ENCODE measurements at regions not wholly inside any gene's neighbourhood (a gene's known extent, or its start where the extent isn't known, plus 50 kb on each side); places are given as distances from the start of the nearest gene placed in this dataset.

DNA sequence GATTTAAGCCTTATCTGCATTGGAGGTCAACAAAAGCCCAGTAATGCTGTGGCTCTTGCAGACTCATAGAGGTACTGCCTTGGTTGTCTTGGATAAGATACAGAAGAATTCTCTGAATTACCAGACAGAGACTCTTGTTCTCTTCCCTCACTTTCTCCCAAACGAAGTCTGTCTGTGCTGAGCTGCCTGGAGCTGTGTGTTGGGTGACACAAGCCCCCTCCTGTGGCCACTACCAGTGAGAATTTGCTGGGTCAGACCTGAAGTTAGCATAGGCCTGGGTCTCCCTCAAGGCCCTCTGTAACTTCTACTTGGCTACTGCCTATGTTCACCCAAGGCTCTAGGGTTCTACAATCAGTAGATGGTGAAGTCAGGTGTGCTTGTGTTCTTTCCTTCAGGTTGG is 413.0 kb downstream of the PCDH20 start:
- BruUV-seq (replicated peaks): no TSS peak
- no peak overlapping the region for H2AFZ ChIP-seq (ENCODE audit: control insufficient read depth, low read depth, low read length)
- H3K79me2 ChIP-seq (ENCODE audit: control insufficient read depth, insufficient read depth, low read length): no peaks in the 10 kb centered on the region
- H3K9me3 ChIP-seq (replicated peaks; ENCODE audit: control insufficient read depth, insufficient read depth, low read length): no peaks in the 10 kb centered on the region; the same call in 2 of the 3 replicates
- ChIA-PET POLR2A (no interaction called here), RAD21 (ENCODE audit: unreplicated experiment) (no interaction called here), SMC1A (ENCODE audit: uncharacterized antibody, unreplicated experiment) (no interaction called here), CTCF (no interaction called here)
- H4K20me1 ChIP-seq (ENCODE audit: control insufficient read depth, insufficient read depth): no peaks in the 10 kb centered on the region
- no peak overlapping the region for H3K4me2 ChIP-seq (ENCODE audit: control insufficient read depth, insufficient read depth)
- H3K9ac ChIP-seq (ENCODE audit: control insufficient read depth, insufficient read depth, low read length): no peak overlapping the region
- no peaks in the 10 kb centered on the region for H3K27me3 ChIP-seq (replicated peaks in 1 of 2; ENCODE audit: control insufficient read depth in 2 of 2, insufficient read depth in 2 of 2, low read length in 1 of 2)
- intact Hi-C loops (cut with micrococcal nuclease; ENCODE audit: unreplicated experiment): no loop called here
- in situ Hi-C loops (cut with MboI): no loop called here
- H3K27ac ChIP-seq (ENCODE audit: control insufficient read depth, insufficient read depth): no peak overlapping the region
- FAIRE-seq (no peak), ATAC-seq (no peak), DNase-seq (ENCODE audit: low read depth, low spot score) (no peak)
- TF ChIP-seq PKNOX1 (IDR thresholded peaks at IDR 0.05) (no peak), ZBED1 (IDR thresholded peaks at IDR 0.05; ENCODE audit: borderline replicate concordance) (no peak), TCF3 (IDR thresholded peaks at IDR 0.05; ENCODE audit: borderline replicate concordance, insufficient read depth, low read depth, low read length) (no peak), HCFC1 (IDR thresholded peaks at IDR 0.05; ENCODE audit: low read length) (no peak), ETV6 (conservative IDR thresholded peaks at IDR 0.05 in 1 of 2, IDR thresholded peaks at IDR 0.05 in 1 of 2; ENCODE audit: borderline replicate concordance in 1 of 2, low read depth in 1 of 2) (no peak), EED (IDR thresholded peaks at IDR 0.05; ENCODE audit: low read depth) (no peak), GATAD2B (conservative IDR thresholded peaks at IDR 0.05; ENCODE audit: low read depth) (no peak), MLLT1 (IDR thresholded peaks at IDR 0.05) (no peak), PAX8 (IDR thresholded peaks at IDR 0.05) (no peak), NRF1 (conservative IDR thresholded peaks at IDR 0.05; ENCODE audit: low read depth, low read length) (no peak), MXI1 (IDR thresholded peaks at IDR 0.05; ENCODE audit: low read depth, low read length) (no peak), ZNF384 (IDR thresholded peaks at IDR 0.05; ENCODE audit: borderline replicate concordance, low read depth, low read length) (no peak), SUPT20H (IDR thresholded peaks at IDR 0.05; ENCODE audit: borderline replicate concordance, control insufficient read depth, low read depth, low read length) (no peak), LARP7 (IDR thresholded peaks at IDR 0.05) (no peak)
- TF ChIP-seq, protein P1, sequence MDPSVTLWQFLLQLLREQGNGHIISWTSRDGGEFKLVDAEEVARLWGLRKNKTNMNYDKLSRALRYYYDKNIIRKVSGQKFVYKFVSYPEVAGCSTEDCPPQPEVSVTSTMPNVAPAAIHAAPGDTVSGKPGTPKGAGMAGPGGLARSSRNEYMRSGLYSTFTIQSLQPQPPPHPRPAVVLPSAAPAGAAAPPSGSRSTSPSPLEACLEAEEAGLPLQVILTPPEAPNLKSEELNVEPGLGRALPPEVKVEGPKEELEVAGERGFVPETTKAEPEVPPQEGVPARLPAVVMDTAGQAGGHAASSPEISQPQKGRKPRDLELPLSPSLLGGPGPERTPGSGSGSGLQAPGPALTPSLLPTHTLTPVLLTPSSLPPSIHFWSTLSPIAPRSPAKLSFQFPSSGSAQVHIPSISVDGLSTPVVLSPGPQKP (IDR thresholded peaks at IDR 0.05; ENCODE audit: low read depth, low read length): no peak
- TF ChIP-seq, protein P2, sequence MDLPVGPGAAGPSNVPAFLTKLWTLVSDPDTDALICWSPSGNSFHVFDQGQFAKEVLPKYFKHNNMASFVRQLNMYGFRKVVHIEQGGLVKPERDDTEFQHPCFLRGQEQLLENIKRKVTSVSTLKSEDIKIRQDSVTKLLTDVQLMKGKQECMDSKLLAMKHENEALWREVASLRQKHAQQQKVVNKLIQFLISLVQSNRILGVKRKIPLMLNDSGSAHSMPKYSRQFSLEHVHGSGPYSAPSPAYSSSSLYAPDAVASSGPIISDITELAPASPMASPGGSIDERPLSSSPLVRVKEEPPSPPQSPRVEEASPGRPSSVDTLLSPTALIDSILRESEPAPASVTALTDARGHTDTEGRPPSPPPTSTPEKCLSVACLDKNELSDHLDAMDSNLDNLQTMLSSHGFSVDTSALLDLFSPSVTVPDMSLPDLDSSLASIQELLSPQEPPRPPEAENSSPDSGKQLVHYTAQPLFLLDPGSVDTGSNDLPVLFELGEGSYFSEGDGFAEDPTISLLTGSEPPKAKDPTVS (IDR thresholded peaks at IDR 0.05; ENCODE audit: low read depth, low read length): no peak
- no peaks in the 10 kb centered on the region for H3K36me3 ChIP-seq (ENCODE audit: control insufficient read depth in 2 of 2, insufficient read depth in 2 of 2, low read length in 1 of 2)
- WGBS (ENCODE audit: insufficient coverage, insufficient replicate concordance, low lambda C conversion rate, missing lambda C conversion rate): 0% methylated on average over 1 of the region's 1 CpG
- H3K4me1 ChIP-seq (ENCODE audit: control insufficient read depth, insufficient read depth, low read length): no peaks in the 10 kb centered on the region
- no peak overlapping the region for H3K4me3 ChIP-seq

All from GM12878 (cell line).